Activated T-helper 9 cell treated with anti-CD3 and anti-CD28 coated beads, Interleukin-2, amount 50 U/mL, for 16 hours (primary cell): ENCODE measurements at regions not wholly inside any gene's neighbourhood (a gene's known extent, or its start where the extent isn't known, plus 50 kb on each side); places are given as distances from the start of the nearest gene placed in this dataset.
"Not testable (repeated sequence)": the region's sequence is repeated elsewhere in the genome, so short reads cannot be mapped to it uniquely, and the experiment has no call there.

Experiments
- DNase-seq: peaks from one replicate; pipeline ENCODE4 v3.0.0-alpha.2; 2020; ENCODE audit warnings: low read depth

- no peak for DNase-seq
These were observed 287.7 kb downstream of the BMP4 start for GRCh38 chr14:53668897-53669296.

- DNase-seq: no peak
These were observed 292.9 kb downstream of the BMP4 start for GRCh38 chr14:53663709-53664108.

DNA sequence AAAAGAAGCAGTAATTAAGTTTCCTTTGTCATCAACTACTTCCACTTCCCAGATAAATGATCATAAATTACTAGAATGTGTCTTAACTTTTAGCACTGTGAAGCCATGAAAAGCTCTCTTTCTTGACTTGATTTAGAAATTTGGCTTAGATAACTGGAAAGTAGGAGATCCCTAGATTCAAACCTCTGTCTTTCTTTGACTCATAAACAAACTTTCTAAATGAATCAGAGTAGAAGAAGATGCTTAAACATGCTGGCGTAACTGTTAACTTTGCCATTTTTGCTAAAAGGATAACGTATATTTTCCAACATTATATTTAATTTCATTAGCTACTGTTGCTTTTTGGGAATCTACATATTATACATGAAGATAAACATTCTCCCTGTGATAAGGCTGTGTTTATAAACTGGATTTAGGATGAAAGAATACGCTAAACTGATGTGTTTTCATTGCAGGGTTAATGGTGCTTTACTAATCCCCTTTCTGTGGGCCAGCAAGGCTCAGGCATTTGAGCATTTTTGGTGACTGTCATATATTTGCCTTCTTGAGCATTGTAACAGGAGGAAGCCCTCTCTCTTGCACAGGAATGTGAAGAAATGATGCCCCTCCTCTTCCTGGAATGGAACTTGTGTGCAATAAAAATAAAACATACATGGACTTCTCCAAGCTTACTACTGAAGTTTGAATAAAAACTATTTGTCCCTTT, 301.4 kb downstream of the BMP4 start:
- no peak for DNase-seq

DNA sequence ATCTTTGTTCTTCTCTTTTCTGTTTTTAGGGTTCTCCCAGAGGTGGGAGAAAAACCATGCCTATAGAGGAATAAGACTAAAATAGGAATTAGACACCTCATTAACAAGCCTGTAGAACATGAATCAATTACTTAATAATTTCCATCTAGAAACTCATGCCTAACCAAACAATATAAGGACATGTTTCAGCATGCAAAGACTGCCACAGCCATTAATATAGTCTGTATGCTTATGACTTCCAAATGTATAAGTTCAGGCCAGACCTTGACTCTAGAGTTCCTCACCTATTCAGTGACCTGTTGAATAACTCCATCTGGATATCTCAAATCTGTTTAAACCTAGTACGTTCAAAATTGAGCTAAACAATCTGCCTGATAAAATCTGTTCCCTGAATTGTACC, 304.6 kb downstream of the BMP4 start:
- no peak for DNase-seq

DNA sequence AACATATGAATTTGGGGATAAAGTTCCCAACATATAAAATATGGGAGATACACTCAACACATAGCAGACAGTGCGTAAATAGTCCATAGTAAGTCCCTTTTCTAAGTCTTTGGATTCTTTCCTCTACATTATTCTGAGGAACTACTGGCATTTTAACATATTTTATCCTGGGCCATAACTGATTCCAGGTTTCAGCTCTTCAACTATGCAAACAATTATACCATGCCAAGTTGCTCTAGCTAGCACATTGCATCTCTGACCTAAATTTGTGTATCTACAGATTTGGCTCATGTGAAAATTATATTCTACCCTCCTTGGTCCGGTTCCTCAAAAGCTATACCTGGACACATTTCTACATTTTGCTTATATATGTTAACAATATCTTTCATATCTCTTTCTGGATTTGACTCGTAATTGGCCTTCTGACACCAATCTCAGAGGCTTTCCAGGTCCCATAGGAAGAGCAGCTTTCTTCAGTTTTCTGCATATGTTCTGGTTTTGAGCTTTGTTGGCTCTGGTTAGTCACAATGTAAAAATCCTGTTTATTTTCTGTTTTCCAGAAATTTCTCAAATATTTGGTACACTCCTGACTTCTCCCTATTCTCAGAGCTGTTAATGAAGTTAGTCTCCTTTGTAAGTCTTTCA, 305.4 kb downstream of the BMP4 start:
- no peak for DNase-seq

DNA sequence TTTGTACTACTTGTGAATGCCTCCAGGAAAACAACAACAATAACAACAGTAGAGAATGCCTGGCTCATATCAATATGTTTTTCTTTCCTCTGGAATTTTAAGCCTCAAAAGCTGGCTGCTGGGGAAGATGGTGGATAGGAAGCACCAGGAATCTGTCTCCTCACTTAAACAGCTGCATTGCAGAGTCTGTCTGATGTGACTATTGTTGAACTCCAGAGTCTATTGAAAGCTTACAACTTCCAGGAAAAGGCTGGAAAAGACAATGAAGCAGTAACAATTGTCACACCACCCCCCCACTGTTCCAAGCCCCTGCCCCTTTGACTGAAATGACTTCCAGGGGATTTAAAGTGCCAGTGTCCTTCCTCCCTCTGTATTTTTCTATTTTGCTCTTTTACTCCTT, 309.7 kb downstream of the BMP4 start:
- no peak for DNase-seq

DNA sequence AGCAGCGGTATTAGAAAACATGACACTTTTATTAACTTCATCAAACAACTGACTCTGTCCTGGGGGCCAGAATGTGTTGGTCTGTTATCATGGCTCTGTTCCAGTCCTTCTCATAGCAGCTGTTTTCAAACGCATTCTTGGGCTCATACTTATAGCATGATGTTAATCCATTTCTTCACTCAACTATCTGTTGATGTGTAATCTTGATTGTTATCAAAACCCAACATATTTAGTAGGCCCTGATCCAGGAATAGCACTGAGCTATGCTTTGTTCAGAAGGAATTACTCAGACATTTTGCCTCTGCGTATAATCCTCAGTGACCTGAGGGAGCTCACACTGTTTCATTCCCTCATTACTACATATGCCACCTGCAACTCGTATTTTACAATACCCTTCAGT, 315.9 kb downstream of the BMP4 start:
- no peak for DNase-seq

DNA sequence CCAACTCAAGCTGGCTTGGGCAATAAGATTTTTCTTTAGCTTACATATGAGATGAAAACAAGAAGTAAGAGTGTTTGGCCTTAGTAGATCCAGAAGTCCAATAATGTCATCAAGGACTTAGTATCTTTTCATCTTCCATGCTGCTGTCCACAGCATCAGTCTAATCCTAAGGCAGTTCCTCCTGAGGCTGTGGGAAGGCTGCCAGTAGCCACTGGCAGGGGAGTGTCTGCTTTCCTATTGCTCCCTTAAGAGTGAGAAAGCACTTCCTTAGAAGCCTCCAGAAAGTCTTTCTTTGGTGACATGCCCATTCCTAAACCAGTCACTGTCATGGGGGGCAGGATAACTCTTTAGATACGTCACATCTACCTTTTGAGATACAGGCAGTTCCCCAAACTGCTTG, 317.7 kb downstream of the BMP4 start:
- DNase-seq: no peak

DNA sequence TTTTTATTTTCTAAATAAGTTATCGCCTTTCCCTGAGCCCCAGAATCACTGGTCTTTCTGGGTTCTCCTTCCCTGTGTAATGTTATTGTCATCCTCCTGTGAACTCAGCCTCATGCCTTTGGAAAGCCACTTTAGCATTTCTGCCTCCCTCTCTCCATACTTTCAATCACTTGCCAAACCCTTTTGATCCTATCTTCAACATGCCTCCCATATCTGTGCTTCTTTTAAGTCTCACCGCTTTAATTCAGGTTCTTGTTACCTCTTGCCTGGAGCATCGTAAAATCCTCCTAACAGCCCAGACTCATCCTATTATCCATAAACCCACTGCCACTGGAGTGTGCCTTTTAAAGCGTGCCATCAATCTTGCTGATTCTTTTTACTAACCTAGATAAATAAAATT, 321.8 kb downstream of the BMP4 start:
- no peak for DNase-seq

GRCh38 chr14:53630336-53630735, 326.3 kb downstream of the BMP4 start:
- no peak for DNase-seq

DNA sequence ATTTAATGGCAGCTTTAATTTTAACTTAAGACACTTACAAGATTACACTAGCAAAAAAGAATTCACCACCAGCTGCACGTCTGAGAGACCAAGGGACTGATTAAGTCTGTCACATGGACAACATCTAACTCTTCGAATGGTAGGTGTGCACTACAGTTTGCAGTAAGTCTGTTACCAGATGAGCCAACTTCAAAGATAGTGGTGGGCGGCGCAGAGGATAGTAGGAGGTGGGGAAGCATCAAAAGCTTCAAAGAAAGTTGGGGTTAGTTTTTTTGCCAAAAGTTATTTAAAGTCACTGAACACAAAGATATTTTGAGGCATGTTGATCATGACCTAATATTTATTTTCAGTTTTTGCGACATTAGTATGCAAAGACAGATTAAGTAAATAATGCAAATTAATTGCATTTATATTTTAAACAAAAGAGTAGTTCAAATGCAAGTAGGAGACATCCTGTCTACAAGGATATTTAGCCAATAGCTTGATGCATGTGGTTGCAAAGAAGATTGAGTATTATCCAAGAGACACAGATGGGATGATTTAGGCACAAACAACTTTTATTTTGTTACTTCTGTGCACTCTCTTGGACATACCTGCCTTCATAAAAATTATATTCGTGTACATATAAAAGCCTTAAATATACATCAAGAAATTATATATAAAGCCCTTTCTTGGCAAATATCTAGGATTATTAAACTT, 327.7 kb downstream of the BMP4 start:
- DNase-seq: no peak

- DNase-seq: no peak
These were observed 328.4 kb downstream of the BMP4 start for GRCh38 chr14:53628261-53628660.

- DNase-seq: no peak
These were observed 329.9 kb downstream of the BMP4 start for GRCh38 chr14:53626761-53627160.

- DNase-seq: no peak
These were observed 334.2 kb downstream of the BMP4 start for GRCh38 chr14:53622447-53622846.

GRCh38 chr14:53621921-53622320, 334.7 kb downstream of the BMP4 start:
- DNase-seq: no peak

DNA sequence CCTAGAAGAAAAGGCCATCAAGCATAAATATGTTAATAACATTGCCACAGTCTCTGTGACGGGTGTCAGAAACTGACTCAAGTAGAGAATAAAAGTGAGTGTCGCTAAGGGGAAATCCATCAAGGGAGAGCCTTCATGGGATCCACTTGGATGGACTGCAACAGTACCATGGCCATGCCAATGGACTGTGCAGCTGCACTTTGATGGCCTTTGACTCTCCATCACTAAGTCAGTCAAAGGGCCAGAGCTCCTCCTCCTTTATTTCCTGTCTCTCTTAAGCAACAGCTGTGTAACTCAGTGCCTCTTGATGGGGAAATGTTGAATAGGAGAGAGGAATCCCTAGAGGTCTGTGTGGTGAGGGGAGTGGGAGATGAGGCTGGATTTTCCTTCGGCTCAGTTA, 335.2 kb downstream of the BMP4 start:
- DNase-seq: no peak

GRCh38 chr14:53620890-53621289, 335.7 kb downstream of the BMP4 start:
- DNase-seq: no peak

GRCh38 chr14:53620317-53620716, 336.3 kb downstream of the BMP4 start:
- DNase-seq: no peak

GRCh38 chr14:53619691-53620231, 336.9 kb downstream of the BMP4 start:
- no peak for DNase-seq

DNA sequence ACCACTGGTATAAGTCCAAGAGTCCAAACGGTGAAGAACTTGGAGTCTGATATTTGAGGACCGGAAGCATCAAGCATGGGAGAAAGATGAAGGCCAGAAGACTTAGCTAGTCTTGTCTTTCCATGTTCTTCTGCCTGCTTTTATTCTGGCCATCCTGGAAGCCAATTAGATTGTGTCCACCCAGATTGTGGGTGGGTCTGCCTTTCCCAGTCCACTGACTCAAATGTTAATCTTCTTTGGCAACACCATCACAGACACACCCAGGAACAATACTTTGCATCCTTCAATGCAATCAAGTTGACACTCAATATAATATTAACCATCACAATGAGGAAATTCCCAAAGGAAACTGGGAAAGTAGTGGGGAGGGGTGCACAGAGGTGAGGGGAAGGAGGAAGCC, 340.1 kb downstream of the BMP4 start:
- DNase-seq: not testable (repeated sequence)

DNA sequence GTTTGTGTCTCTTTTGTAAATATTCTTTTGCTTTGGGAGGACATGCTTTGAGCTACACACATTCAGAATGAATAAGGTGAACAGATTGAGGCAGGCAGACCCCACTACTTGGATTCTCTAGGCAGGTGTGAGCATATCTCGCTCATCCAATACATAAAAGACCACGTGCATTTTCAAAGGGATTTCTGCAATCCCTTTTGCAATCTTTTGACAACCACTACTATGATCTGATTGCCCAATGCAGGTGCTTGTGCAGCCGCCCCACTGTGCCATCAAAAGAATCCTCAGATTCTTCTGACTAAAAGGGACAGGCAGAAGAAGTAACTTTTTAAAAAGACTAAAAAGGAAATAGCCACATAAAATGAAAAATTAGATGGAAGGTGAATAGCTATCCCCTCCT, 341.4 kb downstream of the BMP4 start:
- no peak for DNase-seq

- DNase-seq: no peak
These were observed 343.0 kb downstream of the BMP4 start for GRCh38 chr14:53613404-53614253.
